Jurkat, Clone E6-1 (cell line): ENCODE measurements at regions not wholly inside any gene's neighbourhood (a gene's known extent, or its start where the extent isn't known, plus 50 kb on each side); places are given as distances from the start of the nearest gene placed in this dataset.
A peak's percentile ranks its signal among the peaks of the same experiment; 100 is the strongest.

Source experiments
- DNase-seq: peaks from one replicate; pipeline ENCODE4 v3.0.0-alpha.2; 2011; ENCODE audit warnings: low read depth, low spot score
- H3K4me3 ChIP-seq: 2 replicates; pipeline ENCODE4 v1.5.1; 2011; ENCODE audit warnings: mild to moderate bottlenecking, low read length, control low read depth, moderate library complexity

DNA sequence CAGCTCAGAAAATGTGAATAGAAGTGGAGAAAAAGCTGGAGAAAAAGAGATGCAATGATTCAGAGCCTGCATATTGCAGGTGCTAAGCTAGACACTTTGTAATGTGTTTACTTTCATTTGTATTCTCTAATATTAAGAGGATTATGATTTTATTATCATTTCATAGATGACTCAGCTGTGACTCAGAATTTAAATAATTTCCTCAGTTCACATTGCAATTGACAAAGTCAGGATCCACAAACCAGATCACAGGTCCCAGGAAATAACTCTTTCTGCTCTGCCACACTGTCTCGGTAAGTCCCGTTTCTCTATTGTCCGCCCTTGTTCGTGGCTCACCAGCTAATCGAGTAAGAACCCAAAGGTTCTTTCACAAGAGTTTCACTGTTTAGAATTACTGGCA is 235.4 kb upstream of the MON1B start:
- DNase-seq, result no peak
- no peak overlapping the region for H3K4me3 ChIP-seq

GRCh38 chr16:76956394-76956793 is 234.6 kb upstream of the MON1B start:
- no peak overlapping the region for H3K4me3 ChIP-seq
- no peak for DNase-seq

- no peak for DNase-seq
- no peak overlapping the region for H3K4me3 ChIP-seq
Observed at GRCh38 chr16:76956841-76957240, 234.1 kb upstream of the MON1B start.

GRCh38 chr16:76959166-76959565 is 231.8 kb upstream of the MON1B start:
- no peak overlapping the region for H3K4me3 ChIP-seq
- DNase-seq, result no peak

DNA sequence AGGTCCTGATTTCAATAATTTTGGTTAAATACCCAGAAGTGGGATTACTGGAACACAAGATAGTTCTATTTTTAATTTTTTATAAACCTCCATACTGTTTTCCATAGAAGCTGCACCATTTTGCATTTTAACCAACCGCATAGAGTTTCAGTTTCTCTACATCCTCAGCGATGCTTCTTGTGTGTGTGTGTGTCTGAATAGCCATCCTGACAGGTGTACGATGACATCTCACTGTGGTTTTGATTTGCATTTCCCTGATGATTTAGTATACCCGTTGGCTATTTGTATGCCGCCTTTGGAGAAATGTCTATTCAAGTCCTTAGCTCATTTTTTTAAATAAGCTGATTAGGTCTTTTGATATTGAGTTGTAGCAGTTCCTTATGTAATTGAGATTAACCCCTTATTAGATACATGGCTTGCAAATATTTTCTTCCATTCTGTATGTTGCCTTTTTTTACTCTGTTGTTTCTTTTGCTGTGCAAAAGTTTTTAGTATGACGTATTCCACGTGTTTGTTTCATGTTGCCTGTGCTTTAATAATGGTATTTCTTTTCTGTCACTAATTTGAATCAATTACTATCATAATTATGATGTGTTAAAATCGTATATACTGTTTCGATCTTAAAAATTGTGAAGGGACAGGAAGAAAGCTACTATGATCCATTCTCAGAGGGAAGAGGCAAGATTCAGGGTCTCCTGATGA is 227.2 kb upstream of the MON1B start:
- H3K4me3 ChIP-seq, result no peak overlapping the region
- DNase-seq, result no peak

DNA sequence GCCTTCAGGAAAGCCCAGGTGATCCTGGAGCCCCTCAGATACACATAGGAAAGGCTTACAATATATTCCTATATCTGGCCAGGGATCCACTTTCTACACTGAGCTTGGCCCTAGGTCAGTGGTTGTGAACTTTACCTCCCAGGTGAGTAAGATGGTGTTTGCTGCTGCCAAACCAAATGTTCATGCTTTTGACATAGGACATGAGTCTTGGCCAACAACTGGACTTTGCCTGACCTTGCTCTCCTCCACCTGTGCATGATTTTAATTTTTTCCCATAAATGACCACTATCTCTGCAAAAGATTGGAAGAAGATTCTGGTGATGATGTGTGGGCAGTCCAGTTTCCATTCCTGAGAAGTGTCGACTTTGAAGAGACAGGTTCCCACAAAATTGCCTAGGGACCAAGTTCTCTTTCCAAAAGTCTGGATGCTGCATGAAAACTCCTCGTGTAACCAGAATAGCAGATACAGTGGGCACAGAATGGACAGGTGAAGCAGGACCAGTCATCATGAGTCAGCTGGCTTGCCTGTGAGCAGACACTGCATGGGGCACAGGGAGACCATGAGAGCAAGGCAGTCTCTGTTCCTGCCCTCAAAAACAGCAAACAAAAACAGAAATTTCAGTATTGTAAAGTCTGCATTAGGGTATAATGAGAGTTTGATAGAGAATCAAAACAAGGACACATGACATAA is 226.4 kb upstream of the MON1B start:
- DNase-seq, result no peak
- no peak overlapping the region for H3K4me3 ChIP-seq

DNA sequence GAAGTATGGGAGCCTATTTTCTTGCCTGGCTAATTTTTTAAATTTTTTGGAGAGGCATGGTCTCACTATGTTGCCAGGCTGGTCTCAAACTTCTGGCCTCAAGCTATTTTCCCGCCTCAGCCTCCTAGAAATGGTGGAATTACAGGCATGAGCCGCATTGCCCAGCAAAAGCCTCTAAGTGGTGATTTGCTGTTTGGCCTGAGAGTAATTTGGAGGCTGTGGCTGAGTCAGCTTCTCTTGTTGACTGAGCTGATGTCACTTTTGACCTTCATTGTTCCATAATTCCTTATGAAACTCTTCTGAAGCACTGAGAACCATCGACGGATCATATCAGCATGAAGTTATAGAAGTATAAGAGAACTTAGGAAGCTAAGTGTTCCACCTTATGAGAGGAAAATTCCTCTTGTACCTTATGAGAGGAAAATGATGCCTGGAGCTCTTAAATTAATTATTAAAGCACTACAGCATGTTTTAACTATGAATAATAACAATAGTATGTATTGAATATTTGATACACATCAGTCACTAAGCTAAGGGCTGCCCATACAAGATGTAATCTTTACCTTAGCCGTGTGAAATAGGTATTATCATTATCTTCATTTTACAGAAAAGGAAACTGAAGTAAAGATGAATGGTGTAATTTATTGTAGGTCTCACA is 220.8 kb upstream of the MON1B start:
- no peak for DNase-seq
- H3K4me3 ChIP-seq, result no peak overlapping the region

GRCh38 chr16:76970745-76971099 is 220.3 kb upstream of the MON1B start:
- DNase-seq, result no peak
- no peak overlapping the region for H3K4me3 ChIP-seq

GRCh38 chr16:76976101-76976500 is 214.9 kb upstream of the MON1B start:
- DNase-seq, result peak; percentile 67
- no peak overlapping the region for H3K4me3 ChIP-seq

DNA sequence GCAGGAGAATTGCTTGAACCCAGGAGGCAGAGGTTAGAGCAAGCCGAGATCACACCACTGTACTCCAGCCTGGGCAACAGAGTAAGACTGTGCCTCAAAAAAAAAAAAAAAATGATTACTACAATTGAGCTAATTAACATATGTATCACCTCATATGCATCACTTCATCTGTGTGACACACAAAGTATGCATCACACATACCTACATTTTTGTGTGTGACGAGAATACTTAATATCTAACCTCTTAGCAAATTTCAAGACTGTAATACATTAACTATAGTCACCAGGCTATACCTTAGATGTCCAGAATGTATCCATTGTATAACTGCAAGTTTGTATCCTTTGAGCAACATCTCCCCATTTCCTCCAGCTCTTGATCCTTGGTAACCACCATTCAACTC is 214.2 kb upstream of the MON1B start:
- H3K4me3 ChIP-seq, result no peak overlapping the region
- no peak for DNase-seq

- no peak overlapping the region for H3K4me3 ChIP-seq
- no peak for DNase-seq
Observed at GRCh38 chr16:76984196-76984595, 206.8 kb upstream of the MON1B start.

DNA sequence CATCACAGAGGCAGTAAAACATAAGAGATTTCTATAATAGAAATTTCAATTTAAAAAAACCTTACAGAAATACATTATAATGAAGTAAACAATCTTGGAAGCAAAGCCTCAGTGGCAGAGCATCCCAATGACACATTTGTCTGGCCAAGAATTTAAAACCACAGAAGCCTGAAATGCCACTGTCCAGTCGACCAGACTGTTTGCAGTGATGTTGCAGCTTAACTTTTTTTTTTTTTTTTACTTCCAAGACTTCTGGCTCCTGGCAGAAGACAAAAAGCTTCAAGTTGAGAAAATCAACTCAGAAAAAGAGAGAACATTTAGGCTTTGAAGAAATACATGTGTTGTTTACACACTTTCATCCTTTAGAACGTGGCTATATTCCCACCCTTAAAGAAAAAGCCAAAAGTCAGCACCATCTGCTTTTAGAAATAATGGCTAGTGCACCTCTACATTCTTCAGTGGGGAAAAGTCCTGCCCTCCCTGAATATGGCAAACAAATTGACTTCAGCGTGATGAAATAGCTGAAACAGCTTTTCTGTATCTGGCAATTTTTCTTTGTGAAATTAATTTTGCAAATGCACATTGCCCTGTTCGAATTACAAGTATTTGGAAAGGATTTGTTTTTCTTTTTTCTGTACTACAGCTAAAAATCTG is 205.5 kb upstream of the MON1B start:
- DNase-seq, result no peak
- no peak overlapping the region for H3K4me3 ChIP-seq

GRCh38 chr16:76988526-76988925 is 202.5 kb upstream of the MON1B start:
- no peak for DNase-seq
- H3K4me3 ChIP-seq, result no peak overlapping the region

DNA sequence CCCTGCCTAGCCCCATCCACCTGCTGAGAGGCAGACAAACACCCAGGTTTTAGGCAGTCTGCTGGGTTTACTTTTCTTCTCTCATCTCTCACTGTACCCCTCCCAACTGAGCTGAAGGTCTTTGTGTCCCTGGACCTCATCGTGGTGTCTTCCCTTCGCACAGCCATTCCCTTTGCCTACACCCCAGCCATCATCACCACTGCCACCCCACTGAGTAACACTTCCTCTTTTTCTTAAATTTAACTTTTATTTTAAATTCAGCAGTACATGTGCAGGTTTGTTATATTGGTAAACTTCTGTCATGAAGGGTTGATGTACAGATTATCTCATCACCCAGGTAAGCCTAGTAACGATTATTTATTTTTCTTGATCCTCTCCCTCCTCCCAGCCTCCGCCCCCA is 188.3 kb upstream of the MON1B start:
- no peak overlapping the region for H3K4me3 ChIP-seq
- no peak for DNase-seq

DNA sequence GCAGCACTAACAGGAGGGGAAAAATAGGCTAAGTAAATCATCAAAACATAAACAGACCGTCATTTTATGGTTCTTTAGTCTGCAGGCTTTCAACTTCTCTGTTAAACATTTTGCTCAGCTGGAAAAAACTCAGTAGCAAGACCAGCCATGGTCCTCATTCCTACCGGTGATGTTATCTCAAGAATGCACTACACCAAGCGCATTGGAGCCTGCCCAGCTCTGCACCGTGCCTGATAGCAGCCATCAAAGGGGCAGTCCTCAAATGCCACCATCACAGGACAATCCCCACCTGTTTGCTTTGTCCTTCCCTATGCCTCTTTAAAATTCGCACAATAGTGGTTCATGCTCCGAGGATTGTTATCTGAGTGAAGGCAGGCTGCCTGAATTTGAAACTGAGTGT is 181.5 kb upstream of the MON1B start:
- H3K4me3 ChIP-seq, result no peak overlapping the region
- DNase-seq, result peak; percentile 0

GRCh38 chr16:77014441-77014840 is 176.5 kb upstream of the MON1B start:
- no peak overlapping the region for H3K4me3 ChIP-seq
- DNase-seq, result no peak

DNA sequence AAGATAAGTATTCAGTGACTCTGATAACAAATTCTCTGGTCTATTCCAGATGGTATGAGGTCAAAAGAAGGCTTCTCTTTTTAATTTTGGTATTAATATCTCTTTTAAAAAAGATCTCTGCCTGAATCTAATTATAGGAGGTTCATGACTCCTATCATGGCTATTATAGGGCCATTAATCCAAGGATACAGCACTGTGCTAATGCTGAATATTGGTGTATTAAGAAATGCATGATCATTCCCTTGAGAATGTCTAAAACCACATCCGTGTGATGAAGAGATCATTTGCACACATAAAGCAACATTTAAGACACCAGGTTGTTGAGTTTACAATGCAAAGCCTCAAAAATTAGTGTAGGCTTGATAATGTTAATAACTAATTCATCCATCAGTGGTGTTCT is 160.4 kb upstream of the MON1B start:
- H3K4me3 ChIP-seq, result no peak overlapping the region
- no peak for DNase-seq

- no peak overlapping the region for H3K4me3 ChIP-seq
- DNase-seq, result no peak
Observed at GRCh38 chr16:77033516-77033915, 157.5 kb upstream of the MON1B start.

GRCh38 chr16:77035361-77035760 is 155.6 kb upstream of the MON1B start:
- DNase-seq, result no peak

GRCh38 chr16:77037696-77038347 is 153.2 kb upstream of the MON1B start:
- DNase-seq, result peak; percentile 11

More at GRCh38 chr16:77035361-77035760, 155.6 kb upstream of the MON1B start:
- no peak overlapping the region for H3K4me3 ChIP-seq

More at GRCh38 chr16:77037696-77038347, 153.2 kb upstream of the MON1B start:
- no peak overlapping the region for H3K4me3 ChIP-seq
